IMR-90 (cell line): ENCODE measurements at regions not wholly inside any gene's neighbourhood (a gene's known extent, or its start where the extent isn't known, plus 50 kb on each side); places are given as distances from the start of the nearest gene placed in this dataset.

ENCODE experiments used
- ATAC-seq: fragments of 200-7000 bp; cut with Tn5 transposase; 2 replicates; pipeline ENCODE4 v1.9.1; 2020; ENCODE audit warnings: low read depth, mild to moderate bottlenecking, moderate library complexity
- BruUV-seq: library from RNA; stranded (reverse); fragments of 400-500 nt; replicated peaks from 2 replicates; lab custom pipeline; 2021; lab: Mats Ljungman, UMichigan
- CTCF ChIA-PET: fragments of 300-600 bp; formaldehyde crosslinking; extraction: SDS; loops from one replicate; lab custom pipeline; 2021; ENCODE audit warnings: antibody characterized with exemption; lab: Yijun Ruan, JAX
- POLR2A ChIA-PET: fragments of 300-600 bp; sonication (Branson Sonifier 250); formaldehyde crosslinking; loops from one replicate; lab custom pipeline; 2022; ENCODE audit warnings: antibody characterized with exemption; ENCODE audit not compliant: unreplicated experiment; lab: Charles Lee
- DNase-seq: peaks from one replicate; pipeline ENCODE4 v3.0.0; 2013
- H2AFZ ChIP-seq: replicated peaks from 2 replicates; pipeline ENCODE3; 2013; ENCODE audit warnings: low read length, mild to moderate bottlenecking; ENCODE audit not compliant: poor library complexity
- H2AK5ac ChIP-seq: 2 replicates; pipeline ENCODE4 v1.6.1; 2013; ENCODE audit warnings: low read depth, low read length, inconsistent platforms
- H2AK9ac ChIP-seq: replicated peaks from 2 replicates; pipeline ENCODE3; 2013; ENCODE audit warnings: mild to moderate bottlenecking, low read depth, low read length, moderate library complexity; ENCODE audit not compliant: poor library complexity
- H2BK120ac ChIP-seq: 2 replicates; pipeline ENCODE4 v1.6.1; 2013; ENCODE audit warnings: low read depth, low read length, inconsistent platforms
- H2BK15ac ChIP-seq: 3 replicates; pipeline ENCODE4 v1.6.1; 2013; ENCODE audit warnings: low read depth, low read length, inconsistent platforms
- H2BK20ac ChIP-seq: 2 replicates; pipeline ENCODE4 v1.6.1; 2013; ENCODE audit warnings: low read depth, mild to moderate bottlenecking, inconsistent platforms, low read length, moderate library complexity
- H2BK5ac ChIP-seq: 2 replicates; pipeline ENCODE4 v1.6.1; 2013; ENCODE audit warnings: mild to moderate bottlenecking, low read depth, low read length, inconsistent platforms; ENCODE audit not compliant: poor library complexity, severe bottlenecking
- H3K14ac ChIP-seq: replicated peaks from 2 replicates; pipeline ENCODE4 v1.6.1; 2013; ENCODE audit warnings: low read depth, low read length, inconsistent platforms
- H3K18ac ChIP-seq: 2 replicates; pipeline ENCODE4 v1.6.1; 2013; ENCODE audit warnings: low read depth, low read length, control low read depth
- H3K23ac ChIP-seq: 2 replicates; pipeline ENCODE4 v1.6.1; 2013; ENCODE audit warnings: low read depth, low read length, inconsistent platforms
- H3K27ac ChIP-seq: 2 replicates; pipeline ENCODE4 v1.5.1; 2013; ENCODE audit warnings: mild to moderate bottlenecking, control low read depth, low read length; ENCODE audit not compliant: insufficient read depth
- H3K27me3 ChIP-seq: 2 replicates; pipeline ENCODE4 v1.6.1; 2013; ENCODE audit warnings: low read length; ENCODE audit not compliant: control insufficient read depth, insufficient read depth
- H3K36me3 ChIP-seq: 2 replicates; pipeline ENCODE4 v1.6.1; 2013; ENCODE audit warnings: low read length, mixed read lengths; ENCODE audit not compliant: control insufficient read depth, insufficient read depth
- H3K4ac ChIP-seq: 2 replicates; pipeline ENCODE4 v1.6.1; 2013; ENCODE audit warnings: low read depth, low read length, inconsistent platforms
- H3K4me1 ChIP-seq: 2 replicates; pipeline ENCODE4 v1.6.1; 2013; ENCODE audit warnings: low read length, mixed read lengths; ENCODE audit not compliant: control insufficient read depth, insufficient read depth
- H3K4me2 ChIP-seq: 2 replicates; pipeline ENCODE4 v1.6.1; 2013; ENCODE audit warnings: low read depth, mild to moderate bottlenecking, control low read depth, low read length, moderate library complexity
- H3K4me3 ChIP-seq: 2 replicates; pipeline ENCODE4 v1.5.1; 2013; ENCODE audit warnings: low read depth, mild to moderate bottlenecking, control low read depth, low read length, moderate library complexity; ENCODE audit not compliant: insufficient read depth
- H3K56ac ChIP-seq: 2 replicates; pipeline ENCODE4 v1.6.1; 2013; ENCODE audit warnings: low read length, inconsistent platforms; ENCODE audit not compliant: insufficient read depth; ENCODE audit errors: extremely low read depth
- H3K79me1 ChIP-seq, 2 experiments: 2 replicates each; pipeline ENCODE4 v1.6.1; 2013; ENCODE audit warnings: low read length in 2 of 2, inconsistent platforms in 1 of 2, low read depth in 1 of 2
- H3K9ac ChIP-seq: 2 replicates; pipeline ENCODE4 v1.6.1; 2013; ENCODE audit warnings: low read depth, low read length, control low read depth
- H3K9me1 ChIP-seq: 2 replicates; pipeline ENCODE4 v1.6.1; 2013; ENCODE audit warnings: low read length, inconsistent platforms; ENCODE audit not compliant: insufficient read depth
- H3K9me3 ChIP-seq: 2 replicates; pipeline ENCODE4 v1.6.1; 2013; ENCODE audit warnings: low read length; ENCODE audit not compliant: control insufficient read depth, insufficient read depth
- H4K20me1 ChIP-seq: 2 replicates; pipeline ENCODE4 v1.6.1; 2013; ENCODE audit warnings: low read length, inconsistent platforms; ENCODE audit not compliant: insufficient read depth
- H4K5ac ChIP-seq: 2 replicates; pipeline ENCODE4 v1.6.1; 2013; ENCODE audit warnings: mild to moderate bottlenecking, low read depth, low read length, control low read depth
- H4K8ac ChIP-seq, 2 experiments: 2 replicates each; pipeline ENCODE4 v1.6.1; 2013; ENCODE audit warnings: low read depth in 2 of 2, low read length in 2 of 2, control low read depth in 1 of 2, inconsistent platforms in 1 of 2
- H4K91ac ChIP-seq: 2 replicates; pipeline ENCODE4 v1.6.1; 2013; ENCODE audit warnings: low read depth, low read length, inconsistent platforms; ENCODE audit not compliant: insufficient read depth
- BHLHE40 ChIP-seq: fragments of 150-350 bp; IDR thresholded peaks from 2 replicates; pipeline ENCODE4 v1.6.1; 2016; ENCODE audit warnings: mild to moderate bottlenecking, low read depth, low read length
- CEBPB ChIP-seq: IDR thresholded peaks from 2 replicates; pipeline ENCODE4 v1.6.1; 2012; ENCODE audit warnings: low read depth, low read length, improper control_type of control experiment
- CHD1 ChIP-seq: IDR thresholded peaks from 2 replicates; pipeline ENCODE4 v1.6.1; 2012; ENCODE audit warnings: low read depth, low read length, improper control_type of control experiment
- ELK1 ChIP-seq: fragments of 150-350 bp; IDR thresholded peaks from 2 replicates; pipeline ENCODE4 v1.6.1; 2016; ENCODE audit warnings: low read depth, mild to moderate bottlenecking, low read length, moderate library complexity, borderline replicate concordance
- FOS ChIP-seq: fragments of 150-350 bp; IDR thresholded peaks from 2 replicates; pipeline ENCODE4 v1.6.1; 2016; ENCODE audit warnings: low read depth, low read length
- MAZ ChIP-seq: IDR thresholded peaks from 2 replicates; pipeline ENCODE4 v1.6.1; 2012; ENCODE audit warnings: low read depth, mild to moderate bottlenecking, low read length, improper control_type of control experiment, moderate library complexity, borderline replicate concordance
- MXI1 ChIP-seq: IDR thresholded peaks from 2 replicates; pipeline ENCODE4 v1.6.1; 2012; ENCODE audit warnings: low read depth, mild to moderate bottlenecking, low read length, moderate library complexity, borderline replicate concordance
- NFE2L2 ChIP-seq: fragments of 150-350 bp; IDR thresholded peaks from 2 replicates; pipeline ENCODE4 v1.6.1; 2016; ENCODE audit warnings: low read depth, mild to moderate bottlenecking, low read length
- POLR2A ChIP-seq: IDR thresholded peaks from 2 replicates; pipeline ENCODE4 v1.6.1; 2012; ENCODE audit warnings: mild to moderate bottlenecking, low read depth, low read length
- RCOR1 ChIP-seq: IDR thresholded peaks from 2 replicates; pipeline ENCODE4 v1.6.1; 2012; ENCODE audit warnings: mild to moderate bottlenecking, low read length, improper control_type of control experiment; ENCODE audit not compliant: insufficient replicate concordance
- RFX5 ChIP-seq: IDR thresholded peaks from 2 replicates; pipeline ENCODE4 v1.8.0; 2012; ENCODE audit warnings: low read depth, mild to moderate bottlenecking, low read length, moderate library complexity
- SMC3 ChIP-seq: fragments of 150-350 bp; IDR thresholded peaks from 2 replicates; pipeline ENCODE4 v1.6.1; 2016; ENCODE audit warnings: low read depth, mild to moderate bottlenecking, antibody characterized with exemption, low read length, moderate library complexity
- WGBS, 2 experiments: methylation state at CpG; one replicate each; pipeline versions ENCODE4 v1.1.5 to v1.1.7; 2013; ENCODE audit warnings: missing lambda C conversion rate in 2 of 2; ENCODE audit not compliant: insufficient read length in 1 of 2; ENCODE audit errors: extremely low coverage in 2 of 2; 5-methylcytosine and 5-hydroxymethylcytosine counted together
- dilution Hi-C: fragments of 300-500 bp; cut with HindIII; formaldehyde crosslinking; loops from one replicate; pipeline ENCODE4 v1.14.3; 2018; ENCODE audit warnings: low sequenced_read_pairs; ENCODE audit not compliant: unreplicated experiment
- in situ Hi-C: fragments of 300-500 bp; cut with MboI; formaldehyde crosslinking; loops from 3 replicates; pipeline ENCODE4 v1.14.3; 2019; ENCODE audit warnings: low sequenced_read_pairs, inconsistent platforms, mixed read lengths
- intact Hi-C: fragments of 100-400 bp; cut with micrococcal nuclease; formaldehyde crosslinking; loops from 2 replicates; pipeline ENCODE4 v1.10.0; 2022
- TF ChIP-seq, protein P1 (sequence below): fragments of 150-350 bp; IDR thresholded peaks from 2 replicates; pipeline ENCODE4 v1.6.1; 2017; ENCODE audit warnings: mild to moderate bottlenecking, antibody characterized with exemption, low read length, low read depth
- TF ChIP-seq, protein P2 (sequence below): conservative IDR thresholded peaks from 2 replicates; pipeline ENCODE4 v1.5.1; 2012; ENCODE audit warnings: mild to moderate bottlenecking, low read depth, low read length, improper control_type of control experiment

- Histone ChIP-seq H2BK20ac (peak overlapping the region; percentile 91), H2BK120ac (peak overlapping the region; percentile 92), H3K23ac (peak overlapping the region; percentile 9; the same call in 1 of the 2 replicates), H2BK15ac (peak overlapping the region; percentile 33; the same call in 1 of the 3 replicates), H3K27me3 (no peaks in the 10 kb centered on the region), H2AK5ac (peak overlapping the region; percentile 13; the same call in 1 of the 2 replicates), H2BK5ac (peak overlapping the region; percentile 1), H3K14ac (peak overlapping the region; percentile 62), H3K9me3 (no peaks in the 10 kb centered on the region), H4K20me1 (no peaks in the 10 kb centered on the region), H3K4ac (peak overlapping the region; percentile 64; the same call in 1 of the 2 replicates), H3K4me1 (peaks cover 6% of the 10 kb centered on the region), H4K5ac (peak overlapping the region; percentile 49; the same call in 1 of the 2 replicates), H2AK9ac (no peak overlapping the region), H3K36me3 (no peaks in the 10 kb centered on the region), H3K9me1 (peaks cover 2% of the 10 kb centered on the region; the same call in 1 of the 2 replicates), H2AFZ (peak overlapping the region; percentile 69), H4K91ac (peak overlapping the region; percentile 30; the same call in 1 of the 2 replicates), H3K27ac (no peak overlapping the region), H3K79me1 (no peaks in the 10 kb centered on the region), H4K8ac (peak overlapping the region in 1 of 2 experiments; percentile 77; a peak in 1 of 4 replicates), H3K56ac (peak overlapping the region; percentile 8; the same call in 1 of the 2 replicates), H3K9ac (no peak overlapping the region), H3K4me2 (peak overlapping the region; percentile 70), H3K4me3 (no peak overlapping the region), H3K18ac (peak overlapping the region; percentile 37; the same call in 1 of the 2 replicates)
- in situ Hi-C loops (no loop called here), dilution Hi-C loops (no loop called here), intact Hi-C loops (no loop called here)
- ChIA-PET POLR2A (no interaction called here), CTCF (interaction anchor here (0.6 to 1.2 kb wide), 2 partner anchors 11 to 605 kb away, joined by 3 read pairs; no protein-coding TSS in a partner anchor)
- BruUV-seq = no TSS peak
- DNase-seq (peak; percentile 63), ATAC-seq (0 out of 2 replicates have a peak, but pooled peaks have one; percentile 42)
- WGBS, 2 experiments = no CpG with 5 or more reads among the region's 4 CpGs
- no peak for TF ChIP-seq NFE2L2
- no peak for TF ChIP-seq RCOR1
- TF ChIP-seq, protein P1, sequence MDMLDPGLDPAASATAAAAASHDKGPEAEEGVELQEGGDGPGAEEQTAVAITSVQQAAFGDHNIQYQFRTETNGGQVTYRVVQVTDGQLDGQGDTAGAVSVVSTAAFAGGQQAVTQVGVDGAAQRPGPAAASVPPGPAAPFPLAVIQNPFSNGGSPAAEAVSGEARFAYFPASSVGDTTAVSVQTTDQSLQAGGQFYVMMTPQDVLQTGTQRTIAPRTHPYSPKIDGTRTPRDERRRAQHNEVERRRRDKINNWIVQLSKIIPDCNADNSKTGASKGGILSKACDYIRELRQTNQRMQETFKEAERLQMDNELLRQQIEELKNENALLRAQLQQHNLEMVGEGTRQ = no peak
- no peak for TF ChIP-seq POLR2A
- no peak for TF ChIP-seq RFX5
- no peak for TF ChIP-seq ELK1
- TF ChIP-seq CHD1 = no peak
- no peak for TF ChIP-seq MXI1
- no peak for TF ChIP-seq SMC3
- no peak for TF ChIP-seq CEBPB
- TF ChIP-seq BHLHE40 = no peak
- TF ChIP-seq MAZ = no peak
- no peak for TF ChIP-seq FOS
- TF ChIP-seq, protein P2, sequence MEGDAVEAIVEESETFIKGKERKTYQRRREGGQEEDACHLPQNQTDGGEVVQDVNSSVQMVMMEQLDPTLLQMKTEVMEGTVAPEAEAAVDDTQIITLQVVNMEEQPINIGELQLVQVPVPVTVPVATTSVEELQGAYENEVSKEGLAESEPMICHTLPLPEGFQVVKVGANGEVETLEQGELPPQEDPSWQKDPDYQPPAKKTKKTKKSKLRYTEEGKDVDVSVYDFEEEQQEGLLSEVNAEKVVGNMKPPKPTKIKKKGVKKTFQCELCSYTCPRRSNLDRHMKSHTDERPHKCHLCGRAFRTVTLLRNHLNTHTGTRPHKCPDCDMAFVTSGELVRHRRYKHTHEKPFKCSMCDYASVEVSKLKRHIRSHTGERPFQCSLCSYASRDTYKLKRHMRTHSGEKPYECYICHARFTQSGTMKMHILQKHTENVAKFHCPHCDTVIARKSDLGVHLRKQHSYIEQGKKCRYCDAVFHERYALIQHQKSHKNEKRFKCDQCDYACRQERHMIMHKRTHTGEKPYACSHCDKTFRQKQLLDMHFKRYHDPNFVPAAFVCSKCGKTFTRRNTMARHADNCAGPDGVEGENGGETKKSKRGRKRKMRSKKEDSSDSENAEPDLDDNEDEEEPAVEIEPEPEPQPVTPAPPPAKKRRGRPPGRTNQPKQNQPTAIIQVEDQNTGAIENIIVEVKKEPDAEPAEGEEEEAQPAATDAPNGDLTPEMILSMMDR = no peak
These were observed 307.3 kb downstream of the RAPGEF2 start for GRCh38 chr4:159410076-159410777.
